NCI-H446 (cell line): ENCODE measurements at regions not wholly inside any gene's neighbourhood (a gene's known extent, or its start where the extent isn't known, plus 50 kb on each side); places are given as distances from the start of the nearest gene placed in this dataset.
"Not testable (repeated sequence)": the region's sequence is repeated elsewhere in the genome, so short reads cannot be mapped to it uniquely, and the experiment has no call there.

Experiments
- DNase-seq, 2 experiments: peaks; one replicate each; lab custom pipeline; 2025; lab: John Stamatoyannopoulos, UW

GRCh38 chr3:31184261-31185061 lies 290.0 kb upstream of the GADL1 start:
- DNase-seq = no peak

GRCh38 chr3:31185062-31185357 lies 290.5 kb upstream of the GADL1 start:
- no peak for DNase-seq

- DNase-seq = no peak
Observed at GRCh38 chr3:31186041-31186440, 291.6 kb upstream of the GADL1 start.

- no peak for DNase-seq
Observed at GRCh38 chr3:31187380-31187779, 292.9 kb upstream of the GADL1 start.

- DNase-seq = no peak
Observed at GRCh38 chr3:31188112-31188511, 293.7 kb upstream of the GADL1 start.

GRCh38 chr3:31189330-31189729 lies 294.9 kb upstream of the GADL1 start:
- DNase-seq = no peak

GRCh38 chr3:31189971-31190370 lies 295.5 kb upstream of the GADL1 start:
- DNase-seq = no peak

GRCh38 chr3:31191354-31191753 lies 296.9 kb upstream of the GADL1 start:
- no peak for DNase-seq

- DNase-seq = no peak
Observed at GRCh38 chr3:31193429-31193828, 299.0 kb upstream of the GADL1 start.

- no peak for DNase-seq
Observed at GRCh38 chr3:31193871-31194270, 299.4 kb upstream of the GADL1 start.

- DNase-seq = no peak
Observed at GRCh38 chr3:31196261-31196660, 301.8 kb upstream of the GADL1 start.

- DNase-seq = peak in 1 of 2 experiments; percentile 1
Observed at GRCh38 chr3:31196881-31197364, 302.5 kb upstream of the GADL1 start.

GRCh38 chr3:31197941-31198340 lies 303.5 kb upstream of the GADL1 start:
- no peak for DNase-seq

GRCh38 chr3:31198890-31199289 lies 304.4 kb upstream of the GADL1 start:
- no peak for DNase-seq

- no peak for DNase-seq
Observed at GRCh38 chr3:31203960-31204795, 309.7 kb upstream of the GADL1 start.

GRCh38 chr3:31204796-31205056 lies 310.3 kb upstream of the GADL1 start:
- DNase-seq = not testable (repeated sequence)

GRCh38 chr3:31210068-31210645 lies 315.7 kb upstream of the GADL1 start:
- no peak for DNase-seq

GRCh38 chr3:31213869-31214486 lies 318.7 kb upstream of the STT3B start:
- no peak for DNase-seq

GRCh38 chr3:31218082-31218481 lies 314.6 kb upstream of the STT3B start:
- DNase-seq = no peak

- DNase-seq = no peak
Observed at GRCh38 chr3:31219131-31219843, 313.4 kb upstream of the STT3B start.

- no peak for DNase-seq
Observed at GRCh38 chr3:31220431-31220830, 312.3 kb upstream of the STT3B start.

- DNase-seq = no peak
Observed at GRCh38 chr3:31223278-31223677, 309.4 kb upstream of the STT3B start.
